A673 (cell line): ENCODE measurements at regions not wholly inside any gene's neighbourhood (a gene's known extent, or its start where the extent isn't known, plus 50 kb on each side); places are given as distances from the start of the nearest gene placed in this dataset.

Experiments
- CTCF ChIP-seq: fragments of 300-800, 200-600 bp; sonication (generic); conservative IDR thresholded peaks from 2 replicates; pipeline ENCODE4 v1.5.1; 2017; ENCODE audit warnings: low read depth, mild to moderate bottlenecking, antibody characterized with exemption, low read length, moderate library complexity, mixed read lengths
- EZH2 ChIP-seq: fragments of 200-600 bp; sonication (generic); IDR thresholded peaks from 2 replicates; pipeline ENCODE4 v1.6.1; 2017; ENCODE audit warnings: borderline replicate concordance, low read depth, mild to moderate bottlenecking, mixed read lengths, antibody characterized with exemption, low read length; ENCODE audit not compliant: poor library complexity, severe bottlenecking

- TF ChIP-seq CTCF (no peak), EZH2 (no peak)
These were observed 53.7 kb upstream of the HDAC4 start for GRCh38 chr2:239454507-239454906.
